Mesodermal cell (in vitro differentiated cells): ENCODE measurements at regions not wholly inside any gene's neighbourhood (a gene's known extent, or its start where the extent isn't known, plus 50 kb on each side); places are given as distances from the start of the nearest gene placed in this dataset.

Source experiments
- H3K27ac ChIP-seq: 2 replicates; pipeline ENCODE4 v1.7.0; 2013; ENCODE audit warnings: mild to moderate bottlenecking, low read depth, low read length, moderate library complexity; ENCODE audit not compliant: severe bottlenecking
- H3K36me3 ChIP-seq: 2 replicates; pipeline ENCODE4 v1.7.1; 2013; ENCODE audit warnings: mild to moderate bottlenecking, low read length, moderate library complexity; ENCODE audit not compliant: control insufficient read depth, insufficient read depth
- H3K4me1 ChIP-seq: one replicate; pipeline ENCODE4 v1.7.1; 2013; ENCODE audit warnings: mild to moderate bottlenecking, low read length; ENCODE audit not compliant: insufficient read depth, control insufficient read depth, poor library complexity, severe bottlenecking
- H3K4me3 ChIP-seq: 2 replicates; pipeline ENCODE4 v1.7.0; 2013; ENCODE audit warnings: low read length, control low read depth, mild to moderate bottlenecking; ENCODE audit not compliant: insufficient read depth, poor library complexity, severe bottlenecking; ENCODE audit errors: extremely low read depth
- H3K9me3 ChIP-seq: 2 replicates; pipeline ENCODE4 v1.7.1; 2013; ENCODE audit warnings: mild to moderate bottlenecking, low read length, moderate library complexity; ENCODE audit not compliant: control insufficient read depth
- WGBS, 2 experiments: methylation state at CpG; one replicate each; pipeline ENCODE4 v1.1.5; 2013; ENCODE audit warnings: missing lambda C conversion rate in 2 of 2; ENCODE audit not compliant: insufficient coverage in 2 of 2; 5-methylcytosine and 5-hydroxymethylcytosine counted together

GRCh38 chr5:167804512-167805220, 486.8 kb upstream of the WWC1 start:
- peaks cover 18% of the 10 kb centered on the region for H3K4me1 ChIP-seq
- H3K27ac ChIP-seq: no peak overlapping the region
- no peak overlapping the region for H3K4me3 ChIP-seq
- no peaks in the 10 kb centered on the region for H3K36me3 ChIP-seq
- H3K9me3 ChIP-seq: no peaks in the 10 kb centered on the region
- 91 to 94% methylated on average over 2 to 3 of the region's 7 CpGs for WGBS, 2 experiments

- Histone ChIP-seq H3K4me3 (no peak overlapping the region), H3K4me1 (peaks cover 23% of the 10 kb centered on the region), H3K36me3 (no peaks in the 10 kb centered on the region), H3K9me3 (no peaks in the 10 kb centered on the region), H3K27ac (no peak overlapping the region)
- 89 to 100% methylated on average over 1 of the region's 2 CpGs for WGBS, 2 experiments
These were observed 480.9 kb upstream of the WWC1 start for GRCh38 chr5:167810573-167810972.

GRCh38 chr5:167812871-167813270, 478.6 kb upstream of the WWC1 start:
- Histone ChIP-seq H3K4me1 (peaks cover 33% of the 10 kb centered on the region), H3K36me3 (no peaks in the 10 kb centered on the region), H3K4me3 (no peak overlapping the region), H3K27ac (no peak overlapping the region), H3K9me3 (no peaks in the 10 kb centered on the region)
- 94 to 100% methylated on average over 3 to 4 of the region's 4 CpGs for WGBS, 2 experiments

- Histone ChIP-seq H3K36me3 (no peaks in the 10 kb centered on the region), H3K27ac (no peak overlapping the region), H3K4me3 (no peak overlapping the region), H3K4me1 (peaks cover 33% of the 10 kb centered on the region), H3K9me3 (no peaks in the 10 kb centered on the region)
- 78 to 100% methylated on average over 1 of the region's 2 CpGs for WGBS, 2 experiments
These were observed 478.1 kb upstream of the WWC1 start for GRCh38 chr5:167813389-167813788.

GRCh38 chr5:167814040-167814439, 477.4 kb upstream of the WWC1 start:
- Histone ChIP-seq H3K36me3 (no peaks in the 10 kb centered on the region), H3K9me3 (no peaks in the 10 kb centered on the region), H3K4me3 (no peak overlapping the region), H3K27ac (no peak overlapping the region), H3K4me1 (peaks cover 33% of the 10 kb centered on the region)
- WGBS, 2 experiments: 76 to 90% methylated on average over 4 to 5 of the region's 6 CpGs

GRCh38 chr5:167814828-167815227, 476.6 kb upstream of the WWC1 start:
- Histone ChIP-seq H3K4me3 (no peak overlapping the region), H3K9me3 (no peaks in the 10 kb centered on the region), H3K4me1 (peaks cover 33% of the 10 kb centered on the region), H3K27ac (peak overlapping the region; percentile 78), H3K36me3 (no peaks in the 10 kb centered on the region)
- WGBS, 2 experiments: 7 to 27% methylated on average over 2 to 3 of the region's 4 CpGs

- peaks cover 42% of the 10 kb centered on the region for H3K4me1 ChIP-seq
- H3K27ac ChIP-seq: no peak overlapping the region
- WGBS, 2 experiments: no CpG with 5 or more reads among the region's 3 CpGs
- no peaks in the 10 kb centered on the region for H3K9me3 ChIP-seq
- H3K36me3 ChIP-seq: no peaks in the 10 kb centered on the region
- no peak overlapping the region for H3K4me3 ChIP-seq
These were observed 475.1 kb upstream of the WWC1 start for GRCh38 chr5:167816354-167816753.

GRCh38 chr5:167816864-167817263, 474.6 kb upstream of the WWC1 start:
- 92 to 96% methylated on average over 4 of the region's 4 CpGs for WGBS, 2 experiments
- no peaks in the 10 kb centered on the region for H3K9me3 ChIP-seq

GRCh38 chr5:167819406-167819805, 472.0 kb upstream of the WWC1 start:
- Histone ChIP-seq H3K4me3 (no peak overlapping the region), H3K9me3 (no peaks in the 10 kb centered on the region), H3K27ac (no peak overlapping the region), H3K36me3 (no peaks in the 10 kb centered on the region), H3K4me1 (peaks cover 20% of the 10 kb centered on the region)
- 90 to 100% methylated on average over 2 to 3 of the region's 3 CpGs for WGBS, 2 experiments

More at GRCh38 chr5:167816864-167817263, 474.6 kb upstream of the WWC1 start:
- Histone ChIP-seq H3K4me3 (no peak overlapping the region), H3K36me3 (no peaks in the 10 kb centered on the region), H3K27ac (no peak overlapping the region), H3K4me1 (peaks cover 42% of the 10 kb centered on the region)

GRCh38 chr5:167820101-167820990, 471.1 kb upstream of the WWC1 start:
- no peak overlapping the region for H3K27ac ChIP-seq
- no peak overlapping the region for H3K4me3 ChIP-seq
- H3K9me3 ChIP-seq: no peaks in the 10 kb centered on the region
- no peaks in the 10 kb centered on the region for H3K36me3 ChIP-seq
- WGBS, 2 experiments: 88 to 89% methylated on average over 11 to 12 of the region's 12 CpGs
- H3K4me1 ChIP-seq: peaks cover 20% of the 10 kb centered on the region
